WTC11 (cell line): ENCODE measurements at regions not wholly inside any gene's neighbourhood (a gene's known extent, or its start where the extent isn't known, plus 50 kb on each side); places are given as distances from the start of the nearest gene placed in this dataset.

ENCODE experiments used
- ATAC-seq: fragments of 200-7000 bp; cut with Tn5 transposase; 2 replicates; pipeline ENCODE4 v1.10.0; 2021; ENCODE audit warnings: mild to moderate bottlenecking, moderate library complexity
- CTCF ChIA-PET: fragments of 300-600 bp; sonication (Branson Sonifier 250); formaldehyde crosslinking; loops from one replicate; lab custom pipeline; 2021; ENCODE audit warnings: antibody characterized with exemption; lab: Charles Lee
- POLR2A ChIA-PET: fragments of 350-600 bp; sonication (Branson Sonifier 250); formaldehyde crosslinking; loops from one replicate; lab custom pipeline; 2021; ENCODE audit warnings: antibody characterized with exemption; lab: Charles Lee
- DNase-seq: peaks from one replicate; pipeline ENCODE4 v3.0.0; 2021; ENCODE audit warnings: low spot score
- H3K27ac Mint-ChIP-seq: 2 replicates; pipeline ENCODE4 v1.8.0; 2021; ENCODE audit warnings: mixed read lengths
- H3K27me3 Mint-ChIP-seq: 2 replicates; pipeline ENCODE4 v1.8.0; 2021; ENCODE audit warnings: low read depth, mild to moderate bottlenecking, moderate library complexity, mixed read lengths
- H3K36me3 Mint-ChIP-seq: 2 replicates; pipeline ENCODE4 v1.8.0; 2021; ENCODE audit warnings: mixed read lengths
- H3K4me1 Mint-ChIP-seq: 2 replicates; pipeline ENCODE4 v1.8.0; 2022; ENCODE audit warnings: mixed read lengths
- H3K4me3 Mint-ChIP-seq: 2 replicates; pipeline ENCODE4 v1.8.0; 2021; ENCODE audit warnings: mild to moderate bottlenecking, moderate library complexity, mixed read lengths
- H3K9me3 Mint-ChIP-seq: 2 replicates; pipeline ENCODE4 v1.8.0; 2021; ENCODE audit warnings: mixed read lengths
- AFF4 ChIP-seq: sonication (generic); formaldehyde crosslinking; IDR thresholded peaks from 2 replicates; pipeline ENCODE4 v1.8.1; 2023; ENCODE audit warnings: mild to moderate bottlenecking, missing genetic modification reagents, borderline replicate concordance
- ATF1 ChIP-seq: sonication (generic); formaldehyde crosslinking; IDR thresholded peaks from 2 replicates; pipeline ENCODE4 v1.8.1; 2023; ENCODE audit warnings: mild to moderate bottlenecking, moderate library complexity, missing genetic modification reagents
- E2F1 ChIP-seq: sonication (generic); formaldehyde crosslinking; IDR thresholded peaks from 2 replicates; pipeline ENCODE4 v1.8.0; 2022; ENCODE audit warnings: mild to moderate bottlenecking, missing genetic modification reagents
- ESRRA ChIP-seq: sonication (generic); formaldehyde crosslinking; IDR thresholded peaks from 2 replicates; pipeline ENCODE4 v1.8.1; 2022; ENCODE audit warnings: mild to moderate bottlenecking, missing genetic modification reagents, borderline replicate concordance
- FOXJ3 ChIP-seq: sonication (generic); formaldehyde crosslinking; IDR thresholded peaks from 2 replicates; pipeline ENCODE4 v1.9.0; 2021; ENCODE audit warnings: missing genetic modification reagents, mild to moderate bottlenecking, borderline replicate concordance
- FOXP1 ChIP-seq: sonication (generic); formaldehyde crosslinking; IDR thresholded peaks from 2 replicates; pipeline ENCODE4 v1.8.0; 2022; ENCODE audit warnings: missing genetic modification reagents, mild to moderate bottlenecking, moderate library complexity, borderline replicate concordance
- GABPB1 ChIP-seq: sonication (generic); formaldehyde crosslinking; IDR thresholded peaks from 2 replicates; pipeline ENCODE4 v1.8.1; 2023; ENCODE audit warnings: mild to moderate bottlenecking, missing genetic modification reagents
- GRHL2 ChIP-seq: fragments of 250-450 bp; sonication (Bioruptor Pico); IDR thresholded peaks from 2 replicates; pipeline ENCODE4 v1.8.0; 2022; ENCODE audit warnings: mild to moderate bottlenecking, moderate library complexity; ENCODE audit not compliant: insufficient replicate concordance, severe bottlenecking
- NR2C2 ChIP-seq: sonication (generic); formaldehyde crosslinking; IDR thresholded peaks from 2 replicates; pipeline ENCODE4 v1.8.0; 2022; ENCODE audit warnings: mild to moderate bottlenecking, missing genetic modification reagents
- NR3C1 ChIP-seq: sonication (generic); formaldehyde crosslinking; conservative IDR thresholded peaks from 2 replicates; pipeline ENCODE4 v1.8.1; 2023; ENCODE audit warnings: low read depth, mild to moderate bottlenecking, missing genetic modification reagents
- PREB ChIP-seq: sonication (generic); formaldehyde crosslinking; IDR thresholded peaks from 2 replicates; pipeline ENCODE4 v1.8.1; 2022; ENCODE audit warnings: mild to moderate bottlenecking, missing genetic modification reagents, moderate library complexity, borderline replicate concordance
- RELA ChIP-seq: sonication (generic); formaldehyde crosslinking; IDR thresholded peaks from 2 replicates; pipeline ENCODE4 v1.8.1; 2022; ENCODE audit warnings: missing genetic modification reagents, mild to moderate bottlenecking, borderline replicate concordance
- SMAD3 ChIP-seq: sonication (generic); formaldehyde crosslinking; IDR thresholded peaks from 2 replicates; pipeline ENCODE4 v1.8.0; 2022; ENCODE audit warnings: missing genetic modification reagents, mild to moderate bottlenecking, borderline replicate concordance
- SMAD4 ChIP-seq: sonication (generic); formaldehyde crosslinking; IDR thresholded peaks from 2 replicates; pipeline ENCODE4 v1.8.0; 2022; ENCODE audit warnings: mild to moderate bottlenecking, missing genetic modification reagents
- SP1 ChIP-seq: sonication (generic); formaldehyde crosslinking; conservative IDR thresholded peaks from 2 replicates; pipeline ENCODE4 v1.8.1; 2022; ENCODE audit warnings: missing genetic modification reagents
- TEAD1 ChIP-seq: sonication (generic); formaldehyde crosslinking; IDR thresholded peaks from 2 replicates; pipeline ENCODE4 v1.8.0; 2022; ENCODE audit warnings: mild to moderate bottlenecking, missing genetic modification reagents
- TEAD4 ChIP-seq: sonication (generic); formaldehyde crosslinking; IDR thresholded peaks from 2 replicates; pipeline ENCODE4 v1.8.0; 2022; ENCODE audit warnings: mild to moderate bottlenecking, missing genetic modification reagents
- ZNF121 ChIP-seq: sonication (generic); formaldehyde crosslinking; IDR thresholded peaks from 2 replicates; pipeline ENCODE4 v1.8.0; 2023; ENCODE audit warnings: missing genetic modification reagents
- ZNF232 ChIP-seq: sonication (generic); formaldehyde crosslinking; IDR thresholded peaks from 2 replicates; pipeline ENCODE4 v1.8.0; 2022; ENCODE audit warnings: mild to moderate bottlenecking, missing genetic modification reagents
- ZNF263 ChIP-seq: sonication (generic); formaldehyde crosslinking; IDR thresholded peaks from 2 replicates; pipeline ENCODE4 v1.8.1; 2022; ENCODE audit warnings: low read depth, mild to moderate bottlenecking, moderate library complexity, missing genetic modification reagents
- ZNF396 ChIP-seq: fragments of 250-450 bp; sonication (Bioruptor Pico); IDR thresholded peaks from 2 replicates; pipeline ENCODE4 v1.8.0; 2021; ENCODE audit warnings: mild to moderate bottlenecking, moderate library complexity, borderline replicate concordance
- ZNF416 ChIP-seq: fragments of 250-450 bp; sonication (Bioruptor Pico); IDR thresholded peaks from 2 replicates; pipeline ENCODE4 v1.9.0; 2021; ENCODE audit warnings: mild to moderate bottlenecking, inconsistent platforms
- ZNF671 ChIP-seq: fragments of 250-450 bp; sonication (Bioruptor Pico); IDR thresholded peaks from 2 replicates; pipeline ENCODE4 v1.8.0; 2021; ENCODE audit warnings: mild to moderate bottlenecking

GRCh38 chr2:8409461-8410260, 272.2 kb upstream of the ID2 start:
- Mint-ChIP-seq H3K4me3 (no peak overlapping the region), H3K27me3 (no peaks in the 10 kb centered on the region), H3K4me1 (peaks cover 10% of the 10 kb centered on the region), H3K27ac (no peak overlapping the region), H3K36me3 (no peaks in the 10 kb centered on the region), H3K9me3 (peaks cover 8% of the 10 kb centered on the region)
- ChIA-PET CTCF (no interaction called here), POLR2A (no interaction called here)
- ATAC-seq: no peak
- TF ChIP-seq ZNF671 (CRISPR knock-in tag): no peak
- no peak for TF ChIP-seq ZNF416 (CRISPR knock-in tag)
- TF ChIP-seq E2F1 (CRISPR knock-in tag): no peak
- no peak for TF ChIP-seq ZNF232 (CRISPR knock-in tag)
- TF ChIP-seq FOXJ3 (CRISPR knock-in tag): no peak
- TF ChIP-seq AFF4 (CRISPR knock-in tag): no peak
- TF ChIP-seq FOXP1 (CRISPR knock-in tag): no peak
- TF ChIP-seq ZNF121: no peak
- no peak for TF ChIP-seq RELA (CRISPR knock-in tag)
- no peak for TF ChIP-seq PREB
- no peak for TF ChIP-seq ESRRA (CRISPR knock-in tag)
- TF ChIP-seq SMAD3: no peak
- TF ChIP-seq ZNF263 (CRISPR knock-in tag): no peak
- no peak for DNase-seq

- Mint-ChIP-seq H3K36me3 (no peaks in the 10 kb centered on the region), H3K9me3 (no peaks in the 10 kb centered on the region; the same call in 1 of the 2 replicates), H3K4me3 (no peak overlapping the region), H3K27ac (no peak overlapping the region), H3K4me1 (peaks cover 10% of the 10 kb centered on the region), H3K27me3 (no peaks in the 10 kb centered on the region)
- ATAC-seq (no peak), DNase-seq (no peak)
- TF ChIP-seq GABPB1 (CRISPR knock-in tag) (peak; percentile 19; the same call in 1 of the 2 replicates), ATF1 (CRISPR knock-in tag) (no peak), SMAD4 (CRISPR knock-in tag) (no peak)
- CTCF ChIA-PET: no interaction called here
- POLR2A ChIA-PET: no interaction called here
Observed at GRCh38 chr2:8412082-8412481, 269.8 kb upstream of the ID2 start.

- POLR2A ChIA-PET: no interaction called here
- no peak overlapping the region for H3K4me3 Mint-ChIP-seq
- no peaks in the 10 kb centered on the region for H3K27me3 Mint-ChIP-seq
- H3K36me3 Mint-ChIP-seq: no peaks in the 10 kb centered on the region
- ATAC-seq (peak; percentile 56), DNase-seq (no peak)
- peaks cover 10% of the 10 kb centered on the region for H3K4me1 Mint-ChIP-seq
- peak overlapping the region; percentile 35; the same call in 1 of the 2 replicates for H3K27ac Mint-ChIP-seq
- CTCF ChIA-PET: no interaction called here
- H3K9me3 Mint-ChIP-seq: no peaks in the 10 kb centered on the region; the same call in 1 of the 2 replicates
- no peak for TF ChIP-seq AFF4 (CRISPR knock-in tag)
- TF ChIP-seq ZNF396 (CRISPR knock-in tag): no peak
- no peak for TF ChIP-seq SMAD4 (CRISPR knock-in tag)
- TF ChIP-seq SP1 (CRISPR knock-in tag): no peak
- no peak for TF ChIP-seq NR3C1 (CRISPR knock-in tag)
- no peak for TF ChIP-seq TEAD4 (CRISPR knock-in tag)
- TF ChIP-seq NR2C2 (CRISPR knock-in tag): no peak
- TF ChIP-seq GRHL2 (CRISPR knock-in tag): no peak
- no peak for TF ChIP-seq TEAD1 (CRISPR knock-in tag)
Observed at GRCh38 chr2:8412586-8412985, 269.3 kb upstream of the ID2 start.
